HG02885 (cell line): ENCODE measurements at regions not wholly inside any gene's neighbourhood (a gene's known extent, or its start where the extent isn't known, plus 50 kb on each side); places are given as distances from the start of the nearest gene placed in this dataset.
"Not testable (repeated sequence)": the region's sequence is repeated elsewhere in the genome, so short reads cannot be mapped to it uniquely, and the experiment has no call there.

ENCODE experiments used
- ATAC-seq: cut with Tn5 transposase; IDR thresholded peaks from one replicate; pipeline ENCODE4 v1.9.1; 2021; ENCODE audit warnings: mild to moderate bottlenecking; ENCODE audit not compliant: unreplicated experiment, poor library complexity

DNA sequence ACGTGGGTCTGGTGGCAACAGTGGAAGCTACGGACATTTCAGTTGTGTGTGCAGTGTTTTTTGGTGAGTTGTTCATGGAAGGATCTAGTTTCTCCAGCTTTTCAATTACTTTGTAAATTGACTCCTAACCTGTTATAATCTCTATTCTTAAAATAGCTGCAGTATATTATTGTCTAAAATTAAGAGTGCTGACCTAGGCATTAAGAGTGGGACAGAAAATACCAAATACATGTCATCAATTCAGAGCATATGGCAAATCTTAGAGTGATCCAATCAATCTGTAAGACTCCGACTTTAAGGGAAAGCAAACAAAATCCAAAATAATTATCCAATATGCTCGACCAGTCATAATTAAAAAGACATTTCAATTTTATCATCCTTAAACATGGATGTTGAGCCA is 338.1 kb upstream of the PCDH9 start:
- no peak for ATAC-seq

DNA sequence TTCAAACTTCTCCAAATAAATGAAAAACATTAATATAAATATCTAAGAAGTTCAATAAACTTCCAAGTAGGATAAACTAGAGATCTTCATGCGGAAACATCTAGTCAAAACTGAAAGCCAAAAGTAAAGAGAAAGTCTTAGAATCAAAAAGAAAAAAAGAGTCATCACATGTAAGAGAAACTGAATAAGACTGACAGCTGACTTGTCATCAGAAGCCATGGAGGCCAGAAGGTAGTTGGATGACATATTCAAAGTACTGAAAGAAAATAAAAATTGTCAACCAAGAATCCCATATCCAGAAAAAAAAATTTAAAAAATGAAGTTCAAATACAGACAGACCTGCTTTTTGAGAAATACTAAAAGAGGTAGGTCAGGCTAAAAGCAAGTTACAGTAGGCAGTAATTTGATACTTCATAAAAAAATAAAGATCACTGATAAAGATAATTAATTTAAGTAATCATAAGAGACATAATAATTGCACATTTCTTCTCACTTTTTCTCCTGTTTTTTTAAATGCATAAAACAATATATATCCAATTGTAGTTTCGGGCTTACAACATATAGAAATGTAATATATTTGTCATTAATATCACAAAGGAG is 327.6 kb upstream of the PCDH9 start:
- no peak for ATAC-seq

DNA sequence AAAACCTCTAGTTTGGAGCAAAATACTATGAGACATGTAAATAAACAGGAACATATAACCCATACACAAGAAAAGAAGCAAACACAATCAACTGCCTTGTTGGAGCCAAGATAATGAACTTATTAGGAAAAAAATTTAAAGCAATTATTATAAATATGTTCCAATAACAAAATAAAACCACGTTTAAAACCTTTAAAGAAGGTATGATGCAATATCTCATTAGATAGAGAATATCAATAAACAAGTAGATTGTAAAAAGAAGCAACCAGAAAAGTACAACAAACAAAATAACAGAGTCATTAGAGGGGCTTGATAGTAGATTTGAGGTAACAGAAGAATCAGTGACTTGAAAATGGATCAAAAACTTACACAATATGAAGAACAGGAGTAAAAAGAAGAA is 327.0 kb upstream of the PCDH9 start:
- ATAC-seq = no peak

DNA sequence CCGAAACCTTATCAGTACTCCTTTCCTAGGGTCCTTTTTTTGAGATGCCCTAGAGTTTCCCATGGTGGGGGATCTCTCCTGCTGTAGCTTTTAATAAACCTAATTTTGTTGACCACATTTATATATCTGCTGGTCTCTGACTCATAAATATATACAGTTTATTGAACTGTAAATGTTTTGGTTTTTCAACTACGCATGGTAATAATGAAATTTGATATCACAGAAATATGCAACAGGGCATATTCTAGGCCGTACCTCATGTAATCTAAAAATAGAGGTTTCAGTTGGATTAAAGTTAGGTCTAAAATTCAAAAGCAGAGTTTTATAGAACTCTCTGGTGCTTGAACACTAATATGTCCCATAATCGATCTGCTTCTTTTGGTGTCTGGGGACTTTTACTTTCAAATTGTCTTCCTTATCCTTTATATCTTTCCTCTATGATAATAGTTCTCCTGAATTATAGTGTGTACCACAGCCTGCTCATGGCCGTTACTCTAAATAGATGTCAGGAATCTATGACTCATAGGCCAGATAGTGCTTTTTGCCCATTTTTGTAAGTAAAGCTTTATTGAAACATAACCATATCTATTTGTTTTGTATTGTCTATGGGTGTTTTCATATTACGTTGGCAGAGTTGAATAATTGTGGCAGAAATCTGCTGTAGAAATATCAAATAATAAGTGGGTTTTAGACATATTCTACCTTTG is 324.8 kb upstream of the PCDH9 start:
- no peak for ATAC-seq

DNA sequence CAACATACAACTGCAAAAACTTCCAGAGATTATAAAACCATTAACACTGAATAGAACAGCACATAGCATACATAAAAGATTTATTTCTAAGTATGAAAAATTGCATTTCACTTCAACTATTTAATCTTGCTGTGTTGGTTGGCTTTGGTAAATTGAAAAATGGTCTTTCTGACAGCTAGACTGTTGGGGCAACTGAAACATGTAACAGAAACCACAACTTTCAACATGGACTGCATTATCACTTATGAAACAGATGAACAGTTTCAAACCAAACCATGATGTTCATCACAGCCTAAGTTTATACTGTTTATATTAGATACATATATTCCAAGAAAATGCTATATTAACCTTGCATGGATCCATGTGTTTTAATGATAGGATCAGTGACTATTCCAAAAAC is 324.1 kb upstream of the PCDH9 start:
- no peak for ATAC-seq

DNA sequence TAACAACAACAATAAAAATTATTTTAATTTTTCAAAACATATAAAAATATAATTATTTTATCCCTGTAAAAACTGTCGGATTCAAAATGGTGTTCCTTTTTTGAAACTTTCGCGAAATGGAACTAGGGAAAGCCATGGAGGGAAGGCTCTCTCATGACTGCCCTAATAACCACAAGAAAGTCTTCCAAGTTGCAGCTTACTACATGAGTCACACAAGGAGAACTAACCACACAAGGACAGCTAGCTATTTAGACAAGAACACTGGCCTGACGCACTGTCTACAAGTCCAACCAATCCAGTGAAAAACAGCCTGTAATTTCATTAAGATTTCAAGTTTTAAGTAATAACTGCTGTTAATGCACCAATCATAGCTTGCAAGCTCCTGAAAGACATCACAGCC is 319.2 kb upstream of the PCDH9 start:
- ATAC-seq = no peak

DNA sequence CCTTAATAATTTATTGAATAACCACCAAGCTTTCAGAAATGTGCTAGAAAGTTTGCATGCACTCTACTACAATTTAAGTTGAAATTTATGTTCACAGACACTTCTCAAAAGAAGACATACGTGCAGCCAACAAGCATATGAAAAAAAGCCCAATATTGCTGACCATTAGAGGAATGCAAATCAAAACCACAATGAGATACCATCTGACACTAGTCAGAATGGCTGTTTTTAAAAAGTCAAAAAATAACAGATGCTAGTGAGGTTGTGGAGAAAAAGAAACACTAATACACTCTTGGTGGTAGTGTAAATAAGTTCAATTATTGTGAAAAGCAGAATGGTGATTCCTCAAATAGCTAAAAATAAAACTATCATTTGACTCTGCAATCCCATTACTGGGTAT is 308.8 kb upstream of the PCDH9 start:
- no peak for ATAC-seq

DNA sequence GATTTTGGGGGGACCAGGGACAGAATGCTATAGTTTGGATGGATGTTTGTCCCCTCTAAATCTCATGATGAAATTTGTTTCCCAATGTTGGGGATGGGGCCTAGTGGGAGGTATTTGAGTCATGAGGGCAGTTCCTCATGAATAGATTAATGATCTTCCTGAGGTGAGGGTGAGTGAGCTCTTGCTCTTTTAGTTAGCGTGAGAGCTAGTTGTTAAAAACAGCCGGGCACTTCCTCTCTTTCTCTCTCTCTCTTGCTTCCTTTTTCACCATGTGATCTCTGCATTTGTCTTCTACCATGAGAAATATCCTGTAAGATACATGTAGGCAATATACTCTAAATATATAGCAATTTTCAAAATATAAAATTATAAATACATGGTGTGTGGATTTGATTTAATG is 290.8 kb upstream of the PCDH9 start:
- ATAC-seq = no peak

DNA sequence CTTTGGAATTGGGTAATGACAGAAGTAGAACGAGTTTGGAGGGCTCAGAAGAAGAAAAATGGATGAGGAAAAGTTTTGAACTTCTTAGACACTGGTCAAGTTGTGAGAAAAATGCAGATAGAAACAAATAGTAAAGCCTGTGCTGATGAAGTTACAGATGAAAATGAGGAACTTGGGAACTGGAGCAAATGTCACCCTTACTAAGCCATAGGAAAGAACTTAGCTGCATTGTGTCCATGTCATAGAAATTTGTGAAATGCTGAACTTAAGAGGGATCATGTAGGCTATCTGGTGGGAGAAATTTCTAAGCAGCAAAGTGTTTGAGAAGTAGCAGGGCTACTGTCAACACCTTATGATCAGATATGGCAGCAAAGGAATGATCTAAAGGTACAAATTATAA is 289.2 kb upstream of the PCDH9 start:
- no peak for ATAC-seq

DNA sequence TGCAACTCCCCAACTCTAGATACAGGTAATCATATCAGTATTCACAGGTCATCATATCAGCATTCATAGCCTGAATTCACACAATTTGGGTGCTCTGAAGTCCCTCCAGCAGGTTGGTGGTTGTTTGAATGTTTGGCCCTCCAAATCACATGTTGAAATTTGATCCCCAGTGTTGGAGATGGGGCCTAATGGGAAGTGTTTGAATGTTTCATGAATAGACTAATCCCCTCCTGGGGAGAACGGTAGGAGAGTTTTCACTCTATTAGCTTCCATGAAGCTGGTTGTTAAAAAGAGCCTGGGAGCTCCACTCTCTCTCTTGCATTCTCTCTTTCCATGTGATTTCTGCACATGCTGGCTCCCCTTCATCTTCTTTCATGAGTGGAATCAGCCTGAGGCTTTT is 288.6 kb upstream of the PCDH9 start:
- ATAC-seq = no peak

DNA sequence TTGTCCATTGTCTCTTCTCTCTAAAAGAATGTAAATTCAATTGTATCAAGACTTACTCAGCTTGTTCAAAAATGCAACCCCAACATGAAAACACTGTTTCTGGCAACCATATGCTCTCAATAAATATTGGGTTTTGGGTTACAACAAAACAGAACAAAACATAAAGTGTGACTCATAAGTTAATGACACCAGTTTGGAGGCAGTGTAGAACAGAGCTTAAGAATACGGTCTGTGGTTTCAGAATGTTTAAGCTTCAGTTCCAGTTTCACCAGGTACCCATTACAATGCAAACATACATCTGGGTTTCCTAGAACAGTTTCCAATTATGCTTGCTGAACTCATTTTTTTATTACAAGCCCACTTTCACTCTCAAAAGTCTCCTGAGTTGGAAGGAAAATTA is 285.8 kb upstream of the PCDH9 start:
- ATAC-seq = peak; percentile 76

DNA sequence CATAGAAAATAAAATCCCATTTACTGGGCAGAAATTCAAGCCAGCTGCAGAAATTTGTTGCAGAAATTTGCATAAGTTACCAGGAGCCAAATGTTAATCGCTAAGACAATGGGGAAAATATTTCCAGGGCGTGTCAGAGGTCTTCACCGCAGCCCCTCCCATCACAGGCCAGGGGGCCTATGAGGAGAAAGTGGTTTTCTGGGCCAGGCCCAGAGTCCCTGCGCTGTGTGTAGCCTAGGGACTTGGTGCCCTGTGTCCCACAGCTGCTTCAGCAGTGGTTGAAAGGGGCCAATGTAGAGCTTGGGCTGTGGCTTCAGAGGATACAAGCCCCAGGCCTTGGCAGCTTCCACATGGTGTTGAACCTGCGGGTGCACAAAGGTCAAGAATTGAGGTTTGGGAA is 278.9 kb upstream of the PCDH9 start:
- no peak for ATAC-seq

DNA sequence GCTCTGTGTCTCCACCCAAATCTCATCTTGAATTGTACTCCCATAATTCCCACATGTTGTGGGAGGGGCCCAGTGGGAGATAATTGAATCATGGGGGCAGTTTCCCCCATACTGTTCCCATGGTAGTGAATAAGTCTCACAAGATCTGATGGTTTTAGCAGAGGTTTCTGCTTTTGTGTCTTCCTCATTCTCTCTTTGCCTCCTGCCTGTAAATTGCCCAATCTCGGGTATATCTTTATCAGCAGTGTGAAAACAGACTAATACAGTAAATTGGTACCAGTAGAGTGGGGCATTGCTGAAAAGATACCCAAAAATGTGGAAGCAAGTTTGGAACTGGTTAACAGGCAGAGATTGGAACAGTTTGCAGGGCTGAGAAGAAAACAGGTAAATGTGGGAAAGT is 278.1 kb upstream of the PCDH9 start:
- ATAC-seq = not testable (repeated sequence)

DNA sequence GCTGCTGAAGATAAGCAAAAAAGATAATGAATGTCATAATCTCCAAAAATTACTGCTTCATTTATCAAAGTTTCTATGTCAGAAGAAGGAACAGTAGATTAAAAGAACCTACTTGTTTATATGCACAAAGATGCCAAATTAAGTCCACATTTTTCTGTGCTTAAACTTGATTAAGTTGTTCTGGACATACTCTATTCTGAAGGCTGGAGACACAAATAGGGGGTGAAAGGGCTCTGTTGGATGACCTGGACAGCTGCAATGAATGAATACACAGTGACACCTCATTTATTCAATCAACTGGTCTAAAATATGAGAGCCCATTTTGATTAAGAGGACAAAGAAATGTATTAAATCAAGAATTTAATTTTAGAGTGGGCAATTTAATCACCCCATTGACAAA is 276.3 kb upstream of the PCDH9 start:
- ATAC-seq = no peak

DNA sequence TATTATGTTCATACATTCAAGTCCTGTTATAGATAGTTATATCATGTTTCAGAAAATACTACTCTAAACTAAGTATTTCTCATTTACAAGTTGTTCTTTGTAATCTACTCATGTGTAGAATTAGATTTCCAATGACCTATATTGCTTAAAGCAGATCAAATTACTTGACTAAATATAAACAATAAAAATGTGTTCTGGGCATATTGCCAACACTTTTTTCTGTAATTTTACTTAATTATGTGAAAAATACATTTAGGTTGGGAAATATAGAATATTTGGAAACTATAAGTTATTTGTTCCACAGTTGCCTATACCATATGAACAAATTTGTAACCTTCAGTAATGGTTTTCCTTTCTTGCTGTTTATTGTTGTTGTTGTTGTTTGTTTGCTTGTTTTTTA is 275.2 kb upstream of the PCDH9 start:
- ATAC-seq = no peak

DNA sequence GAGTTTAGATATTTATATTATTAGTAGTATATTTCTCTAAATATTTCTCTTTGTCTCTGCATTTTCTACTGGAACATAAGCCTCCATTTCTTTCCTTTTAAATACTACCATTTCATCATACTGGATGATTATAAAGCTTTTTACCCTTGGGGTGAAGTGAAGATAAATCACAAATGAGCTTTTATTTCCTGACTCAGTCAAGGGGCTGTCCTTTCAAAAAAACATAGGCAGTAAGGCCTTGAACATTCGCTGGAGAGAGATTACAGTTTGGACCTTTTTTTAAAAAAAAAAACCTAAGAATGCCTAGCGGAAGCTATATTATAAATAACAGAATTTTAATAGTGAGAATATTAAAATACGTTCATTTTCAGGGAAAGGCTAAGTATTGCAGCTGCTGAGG is 268.8 kb upstream of the PCDH9 start:
- ATAC-seq = no peak

DNA sequence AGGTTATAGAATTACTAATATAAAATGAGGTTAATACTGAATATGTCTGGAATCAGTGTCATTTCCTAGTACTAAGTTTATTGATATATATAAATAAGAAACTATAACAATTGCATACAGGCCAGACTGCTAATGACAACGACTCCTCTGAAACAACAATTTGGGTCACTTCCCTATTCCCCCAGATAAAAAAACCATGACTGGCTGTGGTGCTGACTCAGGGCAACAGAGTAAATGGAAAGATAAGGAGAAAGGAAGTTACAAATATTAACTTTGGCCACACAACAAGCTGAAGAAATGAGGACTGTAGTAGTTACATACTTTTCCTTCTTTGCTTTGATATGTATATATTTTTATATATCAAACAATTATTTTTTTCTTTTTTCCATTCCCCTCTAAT is 263.7 kb upstream of the PCDH9 start:
- ATAC-seq = no peak

DNA sequence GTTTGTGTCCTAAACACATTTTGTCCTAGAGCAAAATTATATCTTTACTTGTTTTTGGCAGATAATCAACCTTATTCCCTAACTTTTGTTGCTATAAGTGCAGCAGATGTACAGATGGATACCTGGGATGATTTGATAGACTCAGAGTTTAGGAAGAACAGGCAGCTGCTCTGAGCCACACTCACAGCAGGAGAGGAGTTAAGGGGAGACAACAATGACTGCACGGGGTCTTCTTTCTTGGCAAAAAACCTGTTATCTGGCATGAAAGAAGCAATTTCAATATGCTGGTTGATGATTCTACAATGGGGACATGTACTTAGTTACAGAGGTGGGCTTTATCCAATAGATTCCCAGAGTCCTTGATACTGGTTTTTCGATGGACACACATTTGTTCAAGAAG is 258.9 kb upstream of the PCDH9 start:
- ATAC-seq = no peak

DNA sequence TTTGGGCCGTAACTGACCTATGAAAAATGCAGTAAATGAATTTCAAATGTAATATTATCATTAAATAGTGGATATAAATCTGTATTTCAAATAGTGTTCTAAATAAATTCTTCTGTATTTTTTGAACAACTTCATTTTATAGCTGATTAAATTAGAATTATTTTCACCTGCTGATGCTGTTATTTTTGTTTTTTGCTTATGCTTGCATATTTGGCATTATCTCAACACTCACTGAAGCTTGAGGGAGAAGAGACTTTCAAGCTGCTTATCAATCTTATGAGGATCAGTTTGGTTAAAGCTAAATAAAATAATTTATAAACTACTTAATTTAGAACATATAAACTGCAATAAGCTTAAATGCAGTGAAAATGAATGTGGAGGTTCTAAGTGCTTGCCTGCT is 251.3 kb upstream of the PCDH9 start:
- no peak for ATAC-seq

DNA sequence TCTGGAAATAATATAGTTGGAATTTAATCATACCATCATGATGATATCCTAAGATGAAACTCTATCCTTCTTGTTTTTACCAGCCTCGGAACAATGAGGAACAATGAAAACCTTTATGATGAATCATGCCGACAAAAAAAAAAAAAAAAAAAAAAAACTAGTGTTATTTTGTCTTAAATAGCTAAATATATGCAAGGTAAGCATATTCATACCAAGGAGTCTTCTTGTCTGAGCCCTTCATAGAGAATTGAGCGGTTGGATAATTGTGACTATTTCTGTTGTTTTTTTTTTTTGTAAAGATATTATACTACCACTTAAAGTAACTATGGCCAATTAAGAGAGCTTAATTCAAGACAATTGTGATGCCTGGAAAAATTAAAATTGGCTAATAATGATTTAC is 244.0 kb upstream of the PCDH9 start:
- ATAC-seq = no peak

DNA sequence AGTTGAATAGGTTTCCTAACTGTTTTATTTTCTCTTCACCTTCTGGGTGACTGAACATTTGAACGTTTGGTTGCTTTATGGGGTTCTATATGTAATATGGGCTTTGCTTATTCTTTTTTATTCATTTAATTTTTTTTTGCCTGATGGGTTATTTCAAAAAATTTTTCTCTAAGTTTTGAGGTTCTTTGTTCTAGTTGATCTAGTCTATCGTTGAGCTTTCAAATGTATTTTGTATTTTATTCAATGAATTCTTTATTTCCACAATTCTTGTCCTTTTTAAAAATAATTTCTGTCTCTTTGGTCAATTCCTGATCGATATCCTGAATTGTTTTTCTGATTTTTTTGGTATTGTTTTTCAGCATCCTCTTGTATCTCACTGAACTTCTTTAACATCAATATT is 239.5 kb upstream of the PCDH9 start:
- no peak for ATAC-seq

DNA sequence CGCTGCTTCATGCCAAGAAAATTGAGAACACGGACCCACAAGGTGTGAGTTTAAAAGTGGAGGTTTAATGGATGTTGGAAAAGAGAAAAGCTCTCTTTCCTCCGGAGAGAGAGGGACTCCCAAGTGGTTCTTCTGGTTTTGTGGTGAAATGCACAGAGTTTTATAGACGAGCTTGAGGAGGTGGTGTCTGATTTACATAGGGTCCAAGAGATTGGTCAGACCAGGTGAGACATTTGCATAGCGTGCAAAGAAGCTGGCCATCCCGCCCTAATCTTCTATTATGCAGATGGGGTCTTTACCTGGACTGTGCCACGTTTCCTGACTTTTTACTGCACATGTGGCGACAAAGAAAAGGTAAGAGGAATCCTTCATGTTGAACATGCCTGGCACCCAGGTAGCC is 236.4 kb upstream of the PCDH9 start:
- ATAC-seq = no peak

DNA sequence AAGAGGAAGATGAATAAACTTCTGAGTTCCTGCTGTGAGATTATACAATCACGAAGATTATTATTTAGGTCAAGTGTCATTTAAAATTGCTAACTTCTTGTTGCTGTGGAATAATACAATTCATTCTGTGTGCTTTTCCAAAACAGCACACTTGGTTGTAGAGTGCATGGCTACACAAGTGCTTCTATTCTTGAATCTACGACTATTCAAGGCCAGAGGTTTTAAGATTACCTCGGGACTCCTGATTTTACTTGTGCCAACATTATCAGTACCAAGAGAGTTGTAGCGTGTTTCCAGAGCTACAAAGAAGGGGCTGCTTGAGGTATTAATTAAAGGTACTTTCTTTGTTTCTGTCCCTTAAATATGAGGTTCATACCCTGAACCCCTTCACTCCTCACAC is 234.0 kb upstream of the PCDH9 start:
- no peak for ATAC-seq
